ENCODE measurements at regions not wholly inside any gene's neighbourhood (a gene's known extent, or its start where the extent isn't known, plus 50 kb on each side); places are given as distances from the start of the nearest gene placed in this dataset.

GRCh38 chr2:241924069-241924908 lies 54.8 kb downstream of the RTP5 start:
- no peak for DNase-seq

GRCh38 chr2:241924909-241925250 lies 55.4 kb downstream of the RTP5 start:
- DNase-seq: no peak

DNA sequence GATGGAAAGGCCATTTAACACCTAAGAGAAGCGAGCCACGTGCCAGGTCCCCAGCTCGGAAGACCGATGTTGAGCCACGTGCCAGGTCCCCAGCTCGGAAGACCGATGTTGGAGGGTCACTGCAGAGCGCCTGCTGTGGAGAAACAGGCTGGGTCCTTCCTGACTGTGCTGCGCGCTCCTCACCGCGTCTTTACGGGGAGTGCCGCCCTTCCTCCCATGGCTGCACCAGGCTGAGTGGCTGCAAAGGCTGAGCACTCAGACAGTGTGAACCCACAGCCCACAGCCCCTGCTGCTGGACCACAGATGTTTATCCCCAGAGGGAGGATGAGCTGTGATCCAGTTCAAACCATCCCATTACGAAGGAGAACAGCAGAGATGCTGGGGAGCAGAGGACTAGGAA lies 55.7 kb downstream of the RTP5 start:
- no peak for DNase-seq

DNA sequence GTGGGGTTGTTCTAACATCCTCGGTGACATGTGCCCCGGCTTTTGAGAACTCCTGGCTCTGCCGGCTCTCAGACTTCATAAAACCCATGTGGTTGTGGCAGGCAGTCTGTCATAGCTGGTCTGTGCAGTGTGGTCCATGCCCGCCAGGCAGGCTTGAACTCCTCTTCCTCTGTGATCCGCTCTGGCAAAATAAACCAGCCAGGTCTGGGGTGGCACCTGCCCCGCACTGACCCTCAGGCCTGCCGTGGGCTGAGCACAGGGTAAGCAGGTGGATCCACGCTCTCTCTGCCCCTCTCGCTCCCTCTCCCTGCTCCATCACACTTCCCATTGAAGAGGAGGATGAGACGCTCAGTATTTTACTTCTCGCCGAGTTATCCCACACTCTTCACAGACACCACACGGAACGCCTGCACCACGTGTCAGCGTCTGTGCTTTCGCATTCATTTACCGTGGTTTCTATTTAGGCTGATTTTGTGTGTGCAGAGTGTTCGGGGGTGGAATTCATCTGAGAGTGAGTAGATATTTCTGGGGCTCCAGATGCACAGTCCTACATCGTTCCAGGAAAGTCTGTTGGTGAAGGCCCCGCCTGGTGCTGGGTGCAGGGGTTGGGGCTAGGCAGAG lies 56.4 kb downstream of the RTP5 start:
- DNase-seq: no peak

DNA sequence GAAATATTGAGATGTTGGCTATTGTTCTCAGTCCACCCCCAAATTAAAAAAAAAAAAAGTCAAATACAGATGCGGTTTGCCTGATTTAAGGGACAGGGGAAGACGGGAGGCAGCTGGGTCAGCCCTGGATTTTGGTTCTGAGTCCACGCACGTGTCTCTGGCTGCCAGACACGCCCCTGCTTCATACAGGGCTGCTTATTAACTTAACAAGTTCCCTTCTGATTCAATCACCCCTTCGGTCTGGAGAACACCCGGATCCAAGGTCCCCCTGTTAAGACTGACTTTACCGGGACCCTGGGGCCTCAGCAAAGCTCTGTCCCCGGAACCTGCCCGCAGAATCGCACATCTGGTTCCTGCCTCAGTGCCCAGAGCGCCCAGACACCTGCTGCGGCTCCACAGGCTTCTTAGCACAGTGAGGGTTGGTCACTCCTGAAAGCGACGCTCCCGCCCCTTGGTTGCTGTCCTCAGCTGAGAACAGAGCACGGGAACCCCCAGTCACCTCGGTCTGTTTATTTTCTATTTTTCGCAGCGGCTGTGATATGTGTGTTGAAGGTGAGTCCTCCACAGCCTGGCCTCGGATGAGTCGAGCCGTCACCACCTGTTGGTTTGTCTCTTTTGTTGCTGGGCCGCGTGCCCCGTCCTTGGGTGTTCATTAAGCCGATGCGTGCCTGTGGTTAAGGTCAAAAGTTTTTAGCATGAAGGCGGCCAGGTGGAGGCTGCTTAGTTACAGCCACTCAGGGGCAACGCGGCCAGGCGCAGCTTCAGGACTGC lies 57.2 kb downstream of the RTP5 start:
- no peak for DNase-seq

DNA sequence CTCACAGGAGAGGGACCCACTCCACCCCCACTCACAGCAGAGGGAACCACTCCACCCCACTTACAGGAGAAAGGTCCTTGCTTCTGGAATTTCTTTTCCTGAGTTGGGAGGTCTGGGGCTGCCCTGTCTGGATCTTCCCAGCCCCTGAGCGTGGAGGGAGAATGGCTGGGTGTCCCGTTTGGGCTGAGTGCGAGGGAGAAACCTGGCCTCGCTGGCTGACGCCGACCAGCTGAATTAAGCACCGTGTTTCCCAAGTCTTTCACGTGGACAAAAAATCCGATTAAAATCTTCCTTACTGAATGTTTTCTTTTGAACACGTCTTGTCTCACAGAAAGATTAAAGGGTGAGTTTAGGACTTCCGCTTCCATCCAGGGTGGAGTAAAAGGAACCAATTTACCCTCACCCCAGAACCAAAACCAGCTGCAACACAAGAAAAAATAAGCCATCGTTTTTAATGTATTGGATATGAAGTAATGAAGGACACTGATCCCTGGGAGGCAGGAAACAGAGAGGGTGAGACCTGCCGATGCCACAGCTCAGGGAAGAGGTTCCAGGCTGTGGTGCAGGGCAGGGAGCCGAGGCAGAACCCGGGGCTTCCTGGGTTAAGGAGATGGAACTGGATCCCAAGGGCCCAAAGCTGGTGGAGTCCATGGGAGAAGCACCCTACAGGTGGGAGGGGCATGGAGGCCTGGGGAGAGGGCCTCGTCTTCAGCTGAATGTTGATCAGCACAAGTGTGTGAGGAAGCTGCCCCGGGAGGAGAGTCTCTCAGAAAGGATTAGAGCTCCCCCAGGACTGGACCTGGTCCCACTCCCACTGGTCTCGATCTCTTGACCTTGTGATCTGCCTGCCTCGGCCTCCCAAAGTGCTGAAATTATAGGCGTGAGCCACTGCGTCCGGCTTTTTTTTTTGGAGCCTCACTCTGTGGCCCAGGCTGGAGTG lies 60.3 kb downstream of the RTP5 start:
- DNase-seq: no peak

DNA sequence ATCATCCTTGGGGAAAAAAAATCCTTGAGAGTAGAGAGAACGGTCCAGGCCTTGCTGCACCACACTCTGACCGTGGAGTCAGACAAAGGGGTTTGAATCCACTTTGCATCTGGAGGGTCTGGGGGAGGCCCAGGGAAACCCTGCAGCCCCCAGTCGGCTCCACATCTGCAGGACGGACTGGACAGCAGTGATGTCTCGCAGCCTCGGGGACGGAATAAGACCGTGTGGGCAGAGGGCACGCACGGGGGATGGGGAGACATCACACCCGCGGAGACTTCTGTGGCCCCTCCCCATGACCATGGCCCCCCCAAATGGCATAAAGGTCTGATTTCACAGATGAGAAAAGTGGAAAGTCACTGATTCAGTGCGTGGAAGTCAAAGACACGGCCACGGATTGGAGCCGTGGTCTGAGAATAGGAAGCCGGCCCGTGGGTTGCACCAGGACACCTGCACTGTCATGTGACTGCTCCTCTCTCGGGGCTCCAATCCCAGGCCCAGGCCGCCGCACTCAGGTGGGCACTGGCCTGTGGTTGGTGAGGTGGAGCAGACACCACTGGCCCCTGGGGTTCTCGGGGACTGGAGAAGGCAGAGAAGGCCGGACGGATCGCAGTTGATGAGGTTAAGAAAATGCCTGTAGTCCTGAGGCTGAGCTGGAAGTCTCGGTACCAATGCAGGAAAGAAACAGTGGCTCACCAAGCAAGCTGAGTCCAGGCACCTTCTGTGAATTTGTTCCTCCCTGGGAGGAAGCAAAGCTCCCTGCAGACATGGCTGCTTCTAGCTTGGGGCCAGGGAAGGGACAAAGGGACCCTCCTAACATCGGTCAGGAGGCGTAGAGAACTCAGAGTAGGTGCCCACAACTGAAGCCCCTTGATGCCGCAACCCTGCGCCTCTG lies 61.8 kb downstream of the RTP5 start:
- no peak for DNase-seq

DNA sequence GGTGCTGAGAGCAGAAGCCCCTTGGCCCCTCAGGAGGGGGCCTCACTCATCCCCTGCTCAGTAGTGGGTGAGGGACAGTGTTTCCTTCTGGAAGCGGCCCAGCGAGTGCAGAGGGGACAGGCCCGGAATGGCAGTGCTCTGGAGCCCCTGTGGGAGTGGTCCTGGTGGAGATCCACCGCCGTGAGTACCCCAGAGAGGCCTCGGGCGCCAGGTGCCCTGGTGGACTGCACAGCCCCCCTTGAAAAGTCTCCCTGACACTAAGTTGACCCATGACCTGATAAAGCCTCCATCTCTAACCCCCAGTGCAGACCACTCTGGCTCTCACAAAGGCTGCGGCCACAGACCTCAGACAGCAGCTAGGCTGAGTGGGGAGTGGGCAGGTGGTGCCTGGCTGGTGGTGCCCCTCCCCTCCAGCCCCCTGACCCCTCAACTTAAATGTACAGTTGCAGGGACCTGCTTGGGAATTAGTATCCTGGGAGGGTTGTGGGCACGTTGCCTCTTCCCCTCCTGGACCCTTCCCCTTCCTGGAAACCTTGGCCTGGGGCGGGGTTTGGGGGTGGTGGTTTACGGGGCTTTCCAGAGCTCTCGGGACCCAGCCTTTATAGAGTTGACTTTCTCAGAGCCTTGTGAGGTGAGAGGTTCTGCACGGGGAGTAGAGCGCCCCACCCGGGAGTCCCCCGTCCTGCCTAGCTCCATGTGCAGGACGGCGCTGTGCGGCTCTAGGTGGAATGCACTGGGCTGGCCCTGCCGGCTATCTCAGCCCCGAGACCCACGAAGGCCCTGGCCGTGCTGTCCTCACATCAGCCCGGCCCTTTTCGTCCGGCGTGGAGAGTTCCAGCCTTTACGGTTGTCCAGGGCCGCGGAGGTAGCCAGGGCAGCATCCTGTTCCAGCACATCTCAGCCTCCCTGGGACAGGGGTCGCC lies 62.7 kb downstream of the RTP5 start:
- no peak for DNase-seq

DNA sequence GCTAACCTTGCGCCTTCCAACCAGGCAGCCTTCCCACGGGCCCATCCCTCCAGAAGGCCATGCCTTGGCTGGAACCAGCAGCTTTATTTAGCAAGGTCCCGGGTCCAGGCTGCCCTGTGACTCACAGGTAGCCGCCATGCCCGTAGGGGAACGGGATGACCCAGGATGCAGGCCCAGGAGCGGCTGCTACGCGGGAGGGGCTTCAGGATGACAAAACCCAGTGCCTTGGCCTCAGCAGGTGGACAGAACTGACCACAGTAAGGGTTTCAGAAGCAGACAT lies 63.3 kb downstream of the RTP5 start:
- no peak for DNase-seq

- no peak for DNase-seq
Measured at GRCh38 chr2:241933179-241933911, 63.8 kb downstream of the RTP5 start.

GRCh38 chr2:241935314-241935713 lies 65.8 kb downstream of the RTP5 start:
- no peak for DNase-seq

DNA sequence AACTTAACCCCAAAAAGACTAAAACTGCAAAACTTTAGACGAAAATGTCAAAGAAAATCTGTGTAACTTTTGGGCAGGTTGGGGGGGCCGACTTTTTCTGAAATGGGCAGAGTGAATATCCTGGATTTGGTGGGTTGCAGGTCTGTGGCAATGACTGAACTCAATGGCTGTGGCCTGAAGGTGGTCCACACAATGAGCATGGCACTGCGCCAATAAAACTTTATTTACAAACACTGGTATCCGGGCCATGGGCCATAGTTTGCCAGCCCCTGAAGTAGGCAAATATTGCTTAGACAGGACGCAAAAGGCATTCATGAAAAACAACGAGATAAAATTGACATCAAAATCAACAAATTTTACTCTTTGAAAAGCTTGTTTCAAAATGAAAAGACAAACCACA lies 66.2 kb downstream of the RTP5 start:
- DNase-seq: no peak

GRCh38 chr2:241936457-241937133 lies 67.1 kb downstream of the RTP5 start:
- no peak for DNase-seq

- no peak for DNase-seq
Measured at GRCh38 chr2:241937297-241937696, 67.8 kb downstream of the RTP5 start.

GRCh38 chr2:241939541-241939940 lies 70.0 kb downstream of the RTP5 start:
- DNase-seq: no peak

DNA sequence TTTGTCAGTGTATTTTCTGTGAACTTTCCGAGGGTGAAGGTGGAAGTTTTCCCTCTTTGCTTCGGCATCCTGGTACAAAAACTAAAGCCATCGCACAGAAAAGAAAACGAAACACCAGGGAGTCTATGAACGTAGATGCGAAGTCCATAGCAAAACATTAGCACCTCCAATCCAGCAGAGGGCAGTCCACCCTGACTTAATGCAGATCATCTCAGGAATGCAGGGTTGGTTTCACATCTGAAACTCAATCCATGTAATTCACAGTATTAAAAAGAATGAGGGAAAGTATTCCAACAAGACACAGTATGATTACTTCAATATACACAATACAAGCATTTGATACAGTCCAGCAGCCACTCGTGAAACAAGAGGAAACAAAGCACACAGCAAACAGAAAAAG lies 70.8 kb downstream of the RTP5 start:
- no peak for DNase-seq

DNA sequence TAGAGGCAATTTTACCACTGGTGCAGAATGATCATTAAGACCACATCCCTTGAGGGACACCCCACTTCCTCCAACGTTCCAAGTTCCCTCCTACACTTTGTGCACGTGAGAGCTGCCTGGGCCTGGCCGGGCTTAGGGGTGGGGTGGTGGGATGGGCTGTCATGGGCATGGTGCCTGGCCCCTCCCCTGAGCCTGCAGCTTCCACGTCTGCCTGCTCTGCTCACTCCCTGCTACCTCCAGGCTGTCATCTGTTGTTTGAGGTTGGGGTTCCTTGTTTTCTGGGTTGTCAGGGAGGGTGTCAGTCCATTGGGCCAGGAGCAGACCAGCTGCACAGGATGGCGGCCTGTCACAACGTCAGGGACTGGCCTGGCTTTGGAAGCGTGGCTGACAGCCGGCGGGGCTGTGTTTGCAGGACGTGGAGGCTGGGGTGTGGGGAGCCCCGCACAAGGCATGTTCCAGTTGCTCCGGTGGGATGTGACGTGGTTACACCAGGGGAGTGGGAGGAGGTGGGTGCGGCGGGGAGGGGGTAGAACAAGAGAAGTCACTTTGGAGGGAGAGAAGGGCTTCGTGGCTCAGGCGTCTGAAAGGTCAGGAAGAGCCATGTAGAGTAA lies 72.3 kb downstream of the RTP5 start:
- no peak for DNase-seq

DNA sequence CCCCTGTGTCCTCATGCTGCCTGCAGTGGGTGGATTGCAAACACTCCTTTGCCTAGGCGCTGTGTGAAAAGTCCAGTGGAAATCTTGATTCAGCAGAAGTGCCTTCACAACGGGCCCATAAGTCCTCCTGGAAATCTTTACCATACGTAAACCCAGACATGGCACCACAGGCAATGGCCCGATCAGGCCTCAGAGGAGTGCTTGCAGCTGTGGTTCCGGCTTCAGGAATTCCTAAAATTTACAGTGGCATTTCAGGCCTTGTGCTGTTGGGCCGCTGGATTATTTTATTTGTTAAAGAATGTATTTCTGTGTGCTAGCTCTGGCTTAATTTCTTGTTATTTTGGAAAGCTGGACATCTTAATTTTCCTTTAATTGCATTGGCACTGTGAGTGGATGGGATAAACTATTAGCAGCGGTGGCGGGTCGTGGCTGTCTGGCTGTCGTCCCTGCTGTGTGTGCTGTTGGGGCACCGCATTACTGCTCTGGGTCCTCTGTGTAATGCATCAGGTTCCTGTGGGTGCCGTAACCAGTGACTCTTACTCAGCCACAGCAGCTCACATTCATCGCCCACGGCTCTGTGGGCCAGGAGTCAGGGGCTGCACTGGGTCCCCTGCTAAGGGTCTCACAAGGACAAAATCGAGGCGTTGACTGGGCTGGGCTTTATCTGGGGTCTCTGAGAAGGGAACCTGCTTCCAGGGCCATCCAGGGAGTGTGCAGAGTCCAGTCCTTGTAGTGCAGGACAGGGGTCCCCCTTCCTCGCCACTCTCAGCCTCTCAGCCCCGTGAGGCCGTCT lies 73.1 kb downstream of the RTP5 start:
- DNase-seq: no peak
